Tibial artery (tissue), 4 donors: ENCODE measurements at regions not wholly inside any gene's neighbourhood (a gene's known extent, or its start where the extent isn't known, plus 50 kb on each side); places are given as distances from the start of the nearest gene placed in this dataset.

Experiments used
- DNase-seq, 2 donors: peaks; one replicate each; pipeline ENCODE4 v3.0.0-alpha.2; 2019
- H3K27ac ChIP-seq, 2 donors: fragments of 200-600 bp; sonication (generic) in 1 of 2; 1 replicate in 1 of 2; 2 replicates in 1 of 2; pipeline ENCODE4 v1.5.1; 2018 to 2019; ENCODE audit warnings: mild to moderate bottlenecking in 1 of 2
- H3K27me3 ChIP-seq, 2 donors: fragments of 200-600 bp; sonication (generic) in 1 of 2; one replicate each; pipeline versions ENCODE4 v1.5.1 to v1.6.0; 2016 to 2019
- H3K36me3 ChIP-seq, 3 donors: fragments of 200-600 bp; sonication (generic) in 2 of 3; one replicate each; pipeline ENCODE4 v1.5.1; 2016 to 2019; ENCODE audit warnings: mild to moderate bottlenecking in 2 of 3
- H3K4me1 ChIP-seq, 4 donors: fragments of 200-600 bp; sonication (generic) in 2 of 4; 1 replicate in 3 of 4; 2 replicates in 1 of 4; pipeline ENCODE4 v1.5.1; 2016 to 2019
- H3K4me3 ChIP-seq, 2 donors: fragments of 200-600 bp; sonication (generic) in 1 of 2; 1 replicate in 1 of 2; 2 replicates in 1 of 2; pipeline ENCODE4 v1.5.1; 2018 to 2019; ENCODE audit warnings: mild to moderate bottlenecking in 2 of 2
- H3K9me3 ChIP-seq, 3 donors: fragments of 200-600 bp; sonication (generic) in 1 of 3; one replicate each; pipeline ENCODE4 v1.5.1; 2016 to 2019
- intact Hi-C: fragments of 100-400 bp; cut with DNase I; formaldehyde crosslinking; loops from one replicate; pipeline ENCODE4 v1.15.0; 2023; ENCODE audit warnings: low total_unique reads
- TF ChIP-seq, protein P1 (sequence below), 2 experiments: fragments of 200-600 bp in 1 of 2; fragments of 450-650 bp in 1 of 2; IDR thresholded peaks; one replicate each; pipeline ENCODE4 v1.5.1; 2017 to 2019; ENCODE audit warnings: antibody characterized with exemption in 2 of 2, mild to moderate bottlenecking in 1 of 2, moderate library complexity in 1 of 2

DNA sequence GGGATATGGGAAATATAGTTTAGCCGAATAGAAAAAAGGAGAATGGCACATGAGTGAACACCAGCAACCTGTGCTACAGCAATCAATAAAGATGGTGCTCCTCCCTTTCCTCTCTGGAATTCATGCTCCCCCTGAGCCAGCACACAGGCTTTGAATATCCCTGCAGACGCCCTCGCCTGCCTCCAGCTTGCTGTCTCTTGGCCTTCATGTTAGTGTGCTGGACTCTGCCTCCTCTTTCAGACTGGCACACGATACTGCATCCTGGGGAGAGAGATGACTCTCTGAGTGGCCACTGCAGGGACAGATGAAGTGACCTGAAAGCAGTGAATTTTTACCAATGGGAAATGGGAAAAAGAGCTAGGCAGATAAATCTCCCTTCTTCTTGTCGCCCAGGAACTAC, 498.6 kb upstream of the SALL1 start:
- TF ChIP-seq, protein P1, sequence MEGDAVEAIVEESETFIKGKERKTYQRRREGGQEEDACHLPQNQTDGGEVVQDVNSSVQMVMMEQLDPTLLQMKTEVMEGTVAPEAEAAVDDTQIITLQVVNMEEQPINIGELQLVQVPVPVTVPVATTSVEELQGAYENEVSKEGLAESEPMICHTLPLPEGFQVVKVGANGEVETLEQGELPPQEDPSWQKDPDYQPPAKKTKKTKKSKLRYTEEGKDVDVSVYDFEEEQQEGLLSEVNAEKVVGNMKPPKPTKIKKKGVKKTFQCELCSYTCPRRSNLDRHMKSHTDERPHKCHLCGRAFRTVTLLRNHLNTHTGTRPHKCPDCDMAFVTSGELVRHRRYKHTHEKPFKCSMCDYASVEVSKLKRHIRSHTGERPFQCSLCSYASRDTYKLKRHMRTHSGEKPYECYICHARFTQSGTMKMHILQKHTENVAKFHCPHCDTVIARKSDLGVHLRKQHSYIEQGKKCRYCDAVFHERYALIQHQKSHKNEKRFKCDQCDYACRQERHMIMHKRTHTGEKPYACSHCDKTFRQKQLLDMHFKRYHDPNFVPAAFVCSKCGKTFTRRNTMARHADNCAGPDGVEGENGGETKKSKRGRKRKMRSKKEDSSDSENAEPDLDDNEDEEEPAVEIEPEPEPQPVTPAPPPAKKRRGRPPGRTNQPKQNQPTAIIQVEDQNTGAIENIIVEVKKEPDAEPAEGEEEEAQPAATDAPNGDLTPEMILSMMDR (IDR thresholded peaks at IDR 0.05) = no peak
- DNase-seq = no peak
- Histone ChIP-seq H3K4me1 (no peaks in the 10 kb centered on the region), H3K27me3 (no peaks in the 10 kb centered on the region), H3K9me3 (peaks cover 0 to 9% (median 5%) of the 10 kb centered on the region in 3 donors), H3K36me3 (no peaks in the 10 kb centered on the region), H3K27ac (no peak overlapping the region), H3K4me3 (no peak overlapping the region)
- intact Hi-C loops = no loop called here

DNA sequence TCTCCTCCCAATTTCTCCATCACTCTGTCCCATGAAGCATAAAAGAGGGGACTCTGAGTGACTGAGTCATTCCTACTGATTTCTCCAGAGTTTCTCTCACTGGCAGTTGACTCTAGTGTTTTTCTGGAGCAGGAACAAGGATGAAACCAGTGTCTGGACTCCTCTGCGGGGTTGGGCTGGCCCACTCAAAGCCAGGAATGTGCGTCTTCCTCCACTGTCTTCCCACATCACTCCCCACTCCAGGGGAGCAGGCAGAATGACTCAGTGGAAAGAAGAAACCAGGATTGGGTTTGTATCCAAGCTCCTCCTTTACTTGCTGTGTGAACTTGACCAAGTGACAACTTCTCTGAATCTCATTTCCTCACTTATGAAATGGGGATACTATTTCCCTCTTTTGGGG, 497.5 kb upstream of the SALL1 start:
- Histone ChIP-seq H3K27me3 (no peaks in the 10 kb centered on the region), H3K9me3 (peaks cover 0 to 9% (median 5%) of the 10 kb centered on the region in 3 donors), H3K4me1 (no peaks in the 10 kb centered on the region), H3K27ac (no peak overlapping the region), H3K4me3 (no peak overlapping the region), H3K36me3 (no peaks in the 10 kb centered on the region)
- no peak for DNase-seq
- intact Hi-C loops = no loop called here
- TF ChIP-seq, protein P1 (IDR thresholded peaks at IDR 0.05) = no peak

DNA sequence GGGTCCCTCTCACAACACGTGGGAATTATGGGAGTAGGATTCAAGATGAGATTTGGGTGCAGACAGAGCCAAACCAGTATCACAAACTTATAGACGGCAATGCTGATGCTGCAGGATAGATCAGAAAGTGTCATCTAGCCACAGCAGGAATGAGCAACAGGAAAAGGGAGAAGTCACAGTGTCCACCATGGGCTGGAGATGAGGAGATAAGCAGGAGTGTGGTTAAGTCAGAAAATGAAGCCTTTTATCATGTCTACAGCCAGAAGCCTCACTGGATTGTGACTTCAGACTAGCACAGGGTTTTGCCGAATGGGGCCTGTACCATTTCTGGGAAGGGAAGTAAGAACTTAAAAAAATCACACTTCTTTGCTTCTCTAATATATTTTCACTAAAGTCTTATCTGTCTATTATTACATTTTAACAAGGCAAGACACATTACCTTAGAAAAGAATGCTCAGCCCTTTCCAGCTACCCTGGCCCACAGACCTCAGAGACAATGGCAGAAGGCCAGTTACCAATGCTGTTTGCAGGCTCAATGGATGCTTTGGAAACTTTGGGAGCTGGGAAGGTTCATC, 490.2 kb upstream of the SALL1 start:
- no peak for DNase-seq
- TF ChIP-seq, protein P1 (IDR thresholded peaks at IDR 0.05) = no peak

DNA sequence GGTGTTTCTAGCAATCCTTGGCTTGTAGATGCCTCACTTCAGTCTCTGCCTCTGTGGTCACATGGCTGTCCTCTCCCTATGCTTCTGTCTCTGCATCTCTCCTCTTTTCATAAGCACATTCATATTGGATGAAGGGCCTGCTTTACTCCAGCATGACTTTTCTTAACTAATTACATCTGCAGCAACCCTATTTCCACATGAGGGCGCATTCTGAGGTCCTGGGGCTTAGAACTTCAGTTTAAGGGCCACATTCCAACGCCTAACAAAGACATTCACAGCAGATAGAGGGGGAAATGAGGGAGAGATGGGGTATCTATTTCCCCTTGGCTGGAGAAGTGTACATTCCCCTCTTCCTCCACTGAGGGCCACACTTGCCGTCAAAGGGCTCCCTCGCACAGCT, 489.1 kb upstream of the SALL1 start:
- no peak for DNase-seq
- Histone ChIP-seq H3K27me3 (no peaks in the 10 kb centered on the region), H3K9me3 (no peaks in the 10 kb centered on the region), H3K36me3 (no peaks in the 10 kb centered on the region), H3K4me1 (no peaks in the 10 kb centered on the region), H3K27ac (no peak overlapping the region), H3K4me3 (no peak overlapping the region)
- TF ChIP-seq, protein P1 (IDR thresholded peaks at IDR 0.05) = no peak
- intact Hi-C loops = no loop called here

More for the DNA sequence above, 490.2 kb upstream of the SALL1 start:
- no peaks in the 10 kb centered on the region for H3K36me3 ChIP-seq
- intact Hi-C loops = no loop called here
- no peak overlapping the region for H3K27ac ChIP-seq
- H3K27me3 ChIP-seq = no peaks in the 10 kb centered on the region
- H3K4me3 ChIP-seq = no peak overlapping the region
- no peaks in the 10 kb centered on the region for H3K4me1 ChIP-seq
- no peaks in the 10 kb centered on the region for H3K9me3 ChIP-seq

DNA sequence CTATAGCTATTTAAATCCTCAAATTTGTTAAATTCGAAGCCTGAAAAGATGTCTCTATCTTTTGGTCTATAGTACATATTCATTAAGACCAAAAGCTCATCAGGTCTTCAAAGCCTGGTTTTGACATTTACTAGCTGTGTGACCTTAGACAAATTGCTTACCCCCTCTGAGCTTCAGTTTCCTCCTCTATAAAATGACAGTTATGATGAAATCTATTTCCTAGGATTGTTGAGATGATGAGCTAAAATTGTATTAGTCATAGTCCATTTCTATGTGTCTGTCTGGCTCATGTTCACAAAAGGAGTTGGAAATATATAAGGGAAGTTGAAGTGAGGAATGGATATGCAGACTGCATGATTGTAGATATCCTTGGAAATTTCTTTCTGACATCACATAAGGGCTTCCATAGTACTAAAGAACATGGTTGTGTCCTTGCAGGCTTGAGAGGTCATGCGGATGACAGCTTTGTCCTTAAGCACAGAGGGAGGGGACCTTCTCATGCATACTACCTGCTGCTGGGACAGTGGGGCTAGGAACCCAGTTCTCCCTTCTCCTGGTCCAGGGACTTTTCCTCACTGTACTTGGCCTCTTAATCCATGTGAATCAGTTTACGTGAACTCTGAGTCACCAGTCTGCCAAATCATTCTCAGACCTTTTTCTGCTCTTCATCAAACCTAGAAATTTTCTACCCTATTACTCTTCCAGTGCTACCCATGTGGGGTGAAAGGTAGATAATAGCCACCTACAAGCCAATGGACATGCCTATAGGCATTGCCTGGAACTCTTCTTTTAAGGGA, 487.5 kb upstream of the SALL1 start:
- no peaks in the 10 kb centered on the region for H3K4me1 ChIP-seq
- TF ChIP-seq, protein P1 (IDR thresholded peaks at IDR 0.05) = no peak
- H3K4me3 ChIP-seq = no peak overlapping the region
- intact Hi-C loops = no loop called here
- no peaks in the 10 kb centered on the region for H3K27me3 ChIP-seq
- H3K27ac ChIP-seq = no peak overlapping the region
- DNase-seq = no peak
- H3K9me3 ChIP-seq = no peaks in the 10 kb centered on the region
- H3K36me3 ChIP-seq = no peaks in the 10 kb centered on the region
